Smooth muscle cell (in vitro differentiated cells): ENCODE measurements at regions not wholly inside any gene's neighbourhood (a gene's known extent, or its start where the extent isn't known, plus 50 kb on each side); places are given as distances from the start of the nearest gene placed in this dataset.

Experiments
- DNase-seq: peaks from one replicate; lab custom pipeline; 2025; ENCODE audit not compliant: unreplicated experiment; lab: John Stamatoyannopoulos, UW
- H2AFZ ChIP-seq: fragments of 200-600 bp; sonication (generic); 2 replicates; pipeline ENCODE4 v1.6.0; 2016; ENCODE audit warnings: antibody characterized with exemption, low read depth, mild to moderate bottlenecking
- H3F3A ChIP-seq: fragments of 200-600 bp; sonication (generic); 2 replicates; pipeline ENCODE4 v1.6.0; 2017; ENCODE audit warnings: antibody characterized with exemption, low read depth
- H3K27ac ChIP-seq: fragments of 200-600 bp; sonication (generic); 2 replicates; pipeline ENCODE4 v1.5.1; 2016; ENCODE audit warnings: low read depth, mild to moderate bottlenecking
- H3K27me3 ChIP-seq: fragments of 200-600 bp; sonication (generic); 2 replicates; pipeline ENCODE4 v1.6.1; 2016; ENCODE audit warnings: low read depth, mild to moderate bottlenecking
- H3K36me3 ChIP-seq: fragments of 200-600 bp; sonication (generic); 2 replicates; pipeline ENCODE4 v1.5.1; 2016; ENCODE audit warnings: low read depth
- H3K4me1 ChIP-seq: fragments of 200-600 bp; sonication (generic); 2 replicates; pipeline ENCODE4 v1.5.1; 2016; ENCODE audit warnings: low read depth
- H3K4me2 ChIP-seq: fragments of 200-600 bp; sonication (generic); 2 replicates; pipeline ENCODE4 v1.6.0; 2016; ENCODE audit warnings: mild to moderate bottlenecking
- H3K4me3 ChIP-seq: fragments of 200-600 bp; sonication (generic); 2 replicates; pipeline ENCODE4 v1.5.1; 2016; ENCODE audit warnings: mild to moderate bottlenecking
- H3K79me2 ChIP-seq: fragments of 200-600 bp; sonication (generic); 2 replicates; pipeline ENCODE4 v1.6.0; 2016; ENCODE audit warnings: low read depth, mild to moderate bottlenecking
- H3K9ac ChIP-seq: fragments of 200-600 bp; sonication (generic); 2 replicates; pipeline ENCODE4 v1.6.0; 2016; ENCODE audit warnings: low read depth
- H3K9me3 ChIP-seq: fragments of 200-600 bp; sonication (generic); replicated peaks from 2 replicates; pipeline ENCODE4 v1.5.1; 2016; ENCODE audit warnings: low read depth
- H4K20me1 ChIP-seq: fragments of 200-600 bp; sonication (generic); 2 replicates; pipeline ENCODE4 v1.6.0; 2016; ENCODE audit warnings: low read depth
- WGBS: methylation state at CpG from one replicate; pipeline ENCODE4 v1.1.7; 2016; ENCODE audit warnings: low lambda C conversion rate; 5-methylcytosine and 5-hydroxymethylcytosine counted together
- TF ChIP-seq, protein P1 (sequence below): fragments of 200-600 bp; sonication (generic); IDR thresholded peaks from 2 replicates; pipeline ENCODE4 v1.5.1; 2017; ENCODE audit warnings: borderline replicate concordance, mild to moderate bottlenecking, antibody characterized with exemption; ENCODE audit not compliant: insufficient read depth, poor library complexity, severe bottlenecking

DNA sequence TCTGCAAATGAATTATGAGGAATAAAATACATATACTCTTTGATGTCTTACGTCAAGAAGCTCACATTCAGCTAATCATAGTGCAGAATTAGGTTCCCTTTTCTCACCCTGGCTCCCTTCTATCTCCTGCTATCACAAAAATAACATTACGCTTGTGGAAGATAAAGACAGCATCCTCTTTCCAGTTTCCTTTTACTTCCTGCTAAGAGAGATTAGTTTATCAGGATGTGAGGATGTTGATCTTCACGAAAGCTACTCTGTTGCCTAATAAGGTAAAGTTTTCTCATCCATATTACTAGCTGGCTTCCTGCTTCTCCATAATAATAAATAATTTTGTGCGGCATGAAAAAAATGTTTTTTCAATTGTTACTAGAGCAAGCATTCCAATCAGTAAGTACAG, 217.7 kb upstream of the DCN start:
- WGBS = 53% methylated on average over 4 of the region's 4 CpGs
- H3K4me1 ChIP-seq = no peaks in the 10 kb centered on the region
- no peak overlapping the region for H3K9ac ChIP-seq
- TF ChIP-seq, protein P1, sequence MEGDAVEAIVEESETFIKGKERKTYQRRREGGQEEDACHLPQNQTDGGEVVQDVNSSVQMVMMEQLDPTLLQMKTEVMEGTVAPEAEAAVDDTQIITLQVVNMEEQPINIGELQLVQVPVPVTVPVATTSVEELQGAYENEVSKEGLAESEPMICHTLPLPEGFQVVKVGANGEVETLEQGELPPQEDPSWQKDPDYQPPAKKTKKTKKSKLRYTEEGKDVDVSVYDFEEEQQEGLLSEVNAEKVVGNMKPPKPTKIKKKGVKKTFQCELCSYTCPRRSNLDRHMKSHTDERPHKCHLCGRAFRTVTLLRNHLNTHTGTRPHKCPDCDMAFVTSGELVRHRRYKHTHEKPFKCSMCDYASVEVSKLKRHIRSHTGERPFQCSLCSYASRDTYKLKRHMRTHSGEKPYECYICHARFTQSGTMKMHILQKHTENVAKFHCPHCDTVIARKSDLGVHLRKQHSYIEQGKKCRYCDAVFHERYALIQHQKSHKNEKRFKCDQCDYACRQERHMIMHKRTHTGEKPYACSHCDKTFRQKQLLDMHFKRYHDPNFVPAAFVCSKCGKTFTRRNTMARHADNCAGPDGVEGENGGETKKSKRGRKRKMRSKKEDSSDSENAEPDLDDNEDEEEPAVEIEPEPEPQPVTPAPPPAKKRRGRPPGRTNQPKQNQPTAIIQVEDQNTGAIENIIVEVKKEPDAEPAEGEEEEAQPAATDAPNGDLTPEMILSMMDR = no peak
- no peaks in the 10 kb centered on the region for H3K36me3 ChIP-seq
- H3K27ac ChIP-seq = no peak overlapping the region
- H4K20me1 ChIP-seq = no peaks in the 10 kb centered on the region
- no peaks in the 10 kb centered on the region for H3K27me3 ChIP-seq
- peak overlapping the region; percentile 57 for H3K4me2 ChIP-seq
- H3K4me3 ChIP-seq = no peak overlapping the region
- no peaks in the 10 kb centered on the region for H3F3A ChIP-seq
- no peaks in the 10 kb centered on the region for H3K9me3 ChIP-seq
- H2AFZ ChIP-seq = peak overlapping the region; percentile 73
- H3K79me2 ChIP-seq = no peaks in the 10 kb centered on the region
- no peak for DNase-seq

DNA sequence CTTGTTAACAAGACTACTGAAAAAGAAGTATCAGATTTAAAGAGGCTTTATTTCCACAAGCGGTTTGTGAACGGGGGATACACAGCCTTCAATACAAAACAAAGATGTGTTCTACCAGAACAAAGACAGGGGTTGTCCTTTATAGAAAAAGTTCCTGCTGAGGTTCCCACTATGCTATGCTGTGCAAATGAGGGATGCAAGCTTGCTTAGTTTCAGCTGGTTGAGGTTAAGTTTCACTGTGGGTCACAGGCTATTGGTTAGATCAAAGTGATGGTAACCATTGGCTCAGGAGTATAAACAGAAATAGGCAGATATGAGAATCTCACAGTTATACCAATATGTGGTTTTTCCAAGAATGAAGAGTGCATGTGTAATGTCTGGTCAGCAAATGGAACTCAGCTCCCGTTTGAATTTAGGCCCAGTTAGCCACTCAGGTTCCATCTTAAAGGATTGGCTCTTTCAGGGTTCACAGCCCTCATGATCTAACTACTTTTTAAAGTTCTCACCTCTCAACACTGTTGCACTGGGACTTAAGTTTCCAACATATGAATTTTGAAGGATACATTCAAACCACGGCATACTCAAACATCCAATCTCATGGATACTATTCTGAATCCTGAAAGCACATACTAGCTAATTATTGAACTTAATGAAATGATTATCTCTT, 215.4 kb upstream of the DCN start:
- WGBS = 89% methylated on average over 4 of the region's 4 CpGs

DNA sequence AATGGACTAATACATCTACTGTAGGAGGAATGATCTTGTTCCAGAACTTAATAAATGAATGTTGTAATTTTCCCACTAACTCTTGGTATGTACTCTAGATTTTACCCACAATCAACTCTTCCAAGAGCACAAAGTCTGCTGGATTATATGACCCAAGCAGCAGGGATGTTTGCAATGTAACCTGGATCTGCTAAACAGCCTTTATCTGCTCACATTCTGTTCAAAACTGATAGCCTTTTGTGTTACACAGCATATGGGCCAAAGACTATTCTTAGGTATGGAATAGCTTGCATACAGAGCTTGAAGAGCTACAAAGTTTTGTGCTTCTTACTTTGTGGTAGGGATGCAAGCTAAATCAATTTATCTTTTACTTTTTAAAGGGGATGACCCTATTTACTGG, 213.7 kb upstream of the DCN start:
- Histone ChIP-seq H3F3A (no peaks in the 10 kb centered on the region), H2AFZ (no peak overlapping the region), H3K4me2 (no peak overlapping the region), H3K4me3 (no peak overlapping the region), H3K9me3 (no peaks in the 10 kb centered on the region), H4K20me1 (no peaks in the 10 kb centered on the region), H3K27me3 (no peaks in the 10 kb centered on the region), H3K36me3 (no peaks in the 10 kb centered on the region), H3K79me2 (no peaks in the 10 kb centered on the region), H3K4me1 (no peaks in the 10 kb centered on the region), H3K9ac (no peak overlapping the region), H3K27ac (no peak overlapping the region)
- TF ChIP-seq, protein P1 = no peak
- no peak for DNase-seq

More for the DNA sequence above, 215.4 kb upstream of the DCN start:
- Histone ChIP-seq H3K4me2 (no peak overlapping the region), H3F3A (no peaks in the 10 kb centered on the region), H3K79me2 (no peaks in the 10 kb centered on the region), H3K9ac (no peak overlapping the region), H2AFZ (no peak overlapping the region), H4K20me1 (no peaks in the 10 kb centered on the region), H3K4me3 (no peak overlapping the region), H3K27me3 (no peaks in the 10 kb centered on the region), H3K4me1 (no peaks in the 10 kb centered on the region), H3K9me3 (no peaks in the 10 kb centered on the region), H3K36me3 (no peaks in the 10 kb centered on the region), H3K27ac (no peak overlapping the region)
- DNase-seq = no peak
- TF ChIP-seq, protein P1 = no peak

DNA sequence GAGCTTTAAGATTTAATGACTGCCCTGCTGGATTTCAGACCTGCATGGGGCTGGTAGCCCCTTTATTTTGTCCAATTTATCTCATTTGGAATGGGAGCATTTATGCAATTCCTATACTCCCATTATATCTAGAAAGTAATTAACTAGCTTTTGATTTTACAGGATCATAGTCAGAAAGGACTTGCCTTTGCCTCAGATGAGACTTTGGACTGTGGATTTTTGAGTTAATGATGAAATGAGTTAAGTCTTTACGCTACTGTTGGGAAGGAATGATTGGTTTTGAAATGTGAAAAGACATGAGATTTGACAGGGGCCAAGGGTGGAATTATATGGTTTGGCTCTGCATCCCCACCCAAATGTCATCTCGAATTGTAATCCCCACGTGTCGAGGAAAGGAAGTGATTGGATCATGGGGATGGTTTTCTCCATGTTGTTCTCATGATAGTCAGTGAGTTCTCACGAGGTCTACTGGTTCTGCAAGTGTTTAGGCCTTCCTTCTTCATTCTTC, 213.1 kb upstream of the DCN start:
- Histone ChIP-seq H3K9ac (no peak overlapping the region), H4K20me1 (no peaks in the 10 kb centered on the region), H3K27ac (no peak overlapping the region), H3K4me3 (no peak overlapping the region), H3K36me3 (no peaks in the 10 kb centered on the region), H3K4me2 (no peak overlapping the region), H3K79me2 (no peaks in the 10 kb centered on the region), H3F3A (no peaks in the 10 kb centered on the region), H3K27me3 (no peaks in the 10 kb centered on the region), H2AFZ (no peak overlapping the region), H3K4me1 (no peaks in the 10 kb centered on the region), H3K9me3 (no peaks in the 10 kb centered on the region)
- 78% methylated on average over 5 of the region's 5 CpGs for WGBS
- TF ChIP-seq, protein P1 = no peak
- no peak for DNase-seq
